ENCODE measurements at regions not wholly inside any gene's neighbourhood (a gene's known extent, or its start where the extent isn't known, plus 50 kb on each side); places are given as distances from the start of the nearest gene placed in this dataset.

- DNase-seq: no peak
- Mint-ChIP-seq H3K27me3 (peaks cover 3% of the 10 kb centered on the region), H3K4me1 (no peaks in the 10 kb centered on the region), H3K9me3 (ENCODE audit: low read depth) (no peaks in the 10 kb centered on the region), H3K27ac (no peak overlapping the region), H3K4me3 (no peak overlapping the region), H3K36me3 (ENCODE audit: low read depth) (no peaks in the 10 kb centered on the region)
- ChIA-PET CTCF (no interaction called here), POLR2A (no interaction called here)
- no peak for ATAC-seq
- intact Hi-C loops (cut with DNase I, micrococcal nuclease): no loop called here
These were observed 474.0 kb upstream of the GJE1 start for GRCh38 chr6:141658696-141659095.

GRCh38 chr6:141657812-141658211 lies 474.9 kb upstream of the GJE1 start:
- CTCF ChIA-PET: no interaction called here
- Mint-ChIP-seq H3K27me3 (peaks cover 3% of the 10 kb centered on the region), H3K4me3 (no peak overlapping the region), H3K27ac (no peak overlapping the region), H3K36me3 (ENCODE audit: low read depth) (no peaks in the 10 kb centered on the region), H3K9me3 (ENCODE audit: low read depth) (no peaks in the 10 kb centered on the region), H3K4me1 (no peaks in the 10 kb centered on the region)
- DNase-seq (no peak), ATAC-seq (no peak)
- intact Hi-C loops (cut with DNase I, micrococcal nuclease): no loop called here
- POLR2A ChIA-PET: no interaction called here

- DNase-seq: no peak
- POLR2A ChIA-PET: no interaction called here
- Mint-ChIP-seq H3K27me3 (no peaks in the 10 kb centered on the region), H3K9me3 (ENCODE audit: low read depth) (no peaks in the 10 kb centered on the region), H3K4me3 (no peak overlapping the region), H3K27ac (no peak overlapping the region), H3K36me3 (ENCODE audit: low read depth) (no peaks in the 10 kb centered on the region), H3K4me1 (no peaks in the 10 kb centered on the region)
- intact Hi-C loops (cut with DNase I, micrococcal nuclease): no loop called here
- ATAC-seq: no peak
- CTCF ChIA-PET: no interaction called here
These were observed 479.1 kb upstream of the GJE1 start for GRCh38 chr6:141653590-141653989.

GRCh38 chr6:141641951-141642350 lies 490.8 kb upstream of the GJE1 start:
- Mint-ChIP-seq H3K27ac (no peak overlapping the region), H3K27me3 (no peaks in the 10 kb centered on the region), H3K4me1 (no peaks in the 10 kb centered on the region), H3K9me3 (ENCODE audit: low read depth) (no peaks in the 10 kb centered on the region), H3K36me3 (ENCODE audit: low read depth) (no peaks in the 10 kb centered on the region), H3K4me3 (no peak overlapping the region)
- no peak for DNase-seq
- no peak for ATAC-seq
- CTCF ChIA-PET: interaction anchor here (1.2 kb wide), 1 partner anchor 9 kb away, joined by 3 read pairs; no protein-coding TSS in a partner anchor
- intact Hi-C loops (cut with DNase I, micrococcal nuclease): no loop called here
- POLR2A ChIA-PET: no interaction called here

- ChIA-PET CTCF (interaction anchor here (1.2 kb wide), 1 partner anchor 9 kb away, joined by 3 read pairs; no protein-coding TSS in a partner anchor), POLR2A (no interaction called here)
- DNase-seq (no peak), ATAC-seq (no peak)
- Mint-ChIP-seq H3K36me3 (ENCODE audit: low read depth) (no peaks in the 10 kb centered on the region), H3K27me3 (no peaks in the 10 kb centered on the region), H3K27ac (no peak overlapping the region), H3K9me3 (ENCODE audit: low read depth) (no peaks in the 10 kb centered on the region), H3K4me1 (no peaks in the 10 kb centered on the region), H3K4me3 (no peak overlapping the region)
- intact Hi-C loops (cut with DNase I, micrococcal nuclease): no loop called here
These were observed 491.3 kb upstream of the GJE1 start for GRCh38 chr6:141641406-141641805.

- CTCF ChIA-PET: no interaction called here
- intact Hi-C loops (cut with DNase I, micrococcal nuclease): no loop called here
- Mint-ChIP-seq H3K27ac (no peak overlapping the region), H3K27me3 (peaks cover 2% of the 10 kb centered on the region), H3K4me3 (no peak overlapping the region), H3K4me1 (no peaks in the 10 kb centered on the region), H3K36me3 (ENCODE audit: low read depth) (no peaks in the 10 kb centered on the region), H3K9me3 (ENCODE audit: low read depth) (no peaks in the 10 kb centered on the region)
- DNase-seq: no peak
- POLR2A ChIA-PET: no interaction called here
- no peak for ATAC-seq
These were observed 497.1 kb upstream of the GJE1 start for GRCh38 chr6:141635621-141636020.

GRCh38 chr6:141634269-141634668 lies 498.5 kb upstream of the GJE1 start:
- H3K27ac Mint-ChIP-seq: no peak overlapping the region
- no peak for ATAC-seq
- no peak overlapping the region for H3K4me3 Mint-ChIP-seq
- intact Hi-C loops (cut with DNase I, micrococcal nuclease): no loop called here
- no peaks in the 10 kb centered on the region for H3K9me3 Mint-ChIP-seq (ENCODE audit: low read depth)
- ChIA-PET POLR2A (no interaction called here), CTCF (no interaction called here)
- H3K27me3 Mint-ChIP-seq: peaks cover 5% of the 10 kb centered on the region
- no peaks in the 10 kb centered on the region for H3K4me1 Mint-ChIP-seq
- no peak for DNase-seq
- no peaks in the 10 kb centered on the region for H3K36me3 Mint-ChIP-seq (ENCODE audit: low read depth)

- no peak overlapping the region for H3K4me3 Mint-ChIP-seq
- no peaks in the 10 kb centered on the region for H3K36me3 Mint-ChIP-seq (ENCODE audit: low read depth)
- DNase-seq (no peak), ATAC-seq (no peak)
- ChIA-PET POLR2A (no interaction called here), CTCF (no interaction called here)
- no peak overlapping the region for H3K27ac Mint-ChIP-seq
- no peaks in the 10 kb centered on the region for H3K9me3 Mint-ChIP-seq (ENCODE audit: low read depth)
- intact Hi-C loops (cut with DNase I, micrococcal nuclease): no loop called here
- H3K4me1 Mint-ChIP-seq: no peaks in the 10 kb centered on the region
- peaks cover 3% of the 10 kb centered on the region for H3K27me3 Mint-ChIP-seq
These were observed 508.4 kb upstream of the GJE1 start for GRCh38 chr6:141624301-141624700.

GRCh38 chr6:141618180-141618581 lies 514.5 kb upstream of the GJE1 start:
- Mint-ChIP-seq H3K9me3 (ENCODE audit: low read depth) (no peaks in the 10 kb centered on the region), H3K27me3 (no peaks in the 10 kb centered on the region), H3K4me1 (no peaks in the 10 kb centered on the region), H3K27ac (no peak overlapping the region), H3K36me3 (ENCODE audit: low read depth) (no peaks in the 10 kb centered on the region), H3K4me3 (no peak overlapping the region)
- no peak for DNase-seq
- ChIA-PET CTCF (no interaction called here), POLR2A (no interaction called here)
- ATAC-seq: no peak
- intact Hi-C loops (cut with DNase I, micrococcal nuclease): no loop called here

GRCh38 chr6:141610741-141611140 lies 522.0 kb upstream of the GJE1 start:
- H3K27ac Mint-ChIP-seq: no peak overlapping the region
- H3K36me3 Mint-ChIP-seq (ENCODE audit: low read depth): no peaks in the 10 kb centered on the region
- DNase-seq (no peak), ATAC-seq (no peak)
- ChIA-PET POLR2A (no interaction called here), CTCF (interaction anchor here (1.1 to 1.3 kb wide), 2 partner anchors 8 to 49 kb away, joined by 3 to 4 read pairs; no protein-coding TSS in a partner anchor)
- H3K4me1 Mint-ChIP-seq: no peaks in the 10 kb centered on the region
- H3K4me3 Mint-ChIP-seq: no peak overlapping the region
- peaks cover 10% of the 10 kb centered on the region for H3K9me3 Mint-ChIP-seq (ENCODE audit: low read depth)
- H3K27me3 Mint-ChIP-seq: peaks cover 5% of the 10 kb centered on the region
- intact Hi-C loops (cut with DNase I, micrococcal nuclease): no loop called here

- ChIA-PET POLR2A (no interaction called here), CTCF (interaction anchor here (0.6 to 1.2 kb wide), 3 partner anchors 18 to 1744 kb away, joined by 3 to 4 read pairs (median 3); no protein-coding TSS in a partner anchor)
- Mint-ChIP-seq H3K36me3 (ENCODE audit: low read depth) (no peaks in the 10 kb centered on the region), H3K27me3 (peaks cover 5% of the 10 kb centered on the region), H3K4me1 (no peaks in the 10 kb centered on the region), H3K27ac (no peak overlapping the region), H3K4me3 (no peak overlapping the region), H3K9me3 (ENCODE audit: low read depth) (peaks cover 10% of the 10 kb centered on the region)
- DNase-seq (no peak), ATAC-seq (no peak)
- intact Hi-C loops (cut with DNase I, micrococcal nuclease): no loop called here
These were observed 524.8 kb upstream of the GJE1 start for GRCh38 chr6:141607956-141608355.

- POLR2A ChIA-PET: interaction anchor here (0.7 kb wide), 1 partner anchor 11 kb away, joined by 3 read pairs; no protein-coding TSS in a partner anchor
- CTCF ChIA-PET: no interaction called here
- Mint-ChIP-seq H3K36me3 (ENCODE audit: low read depth) (no peaks in the 10 kb centered on the region), H3K4me3 (no peak overlapping the region), H3K27ac (no peak overlapping the region), H3K9me3 (ENCODE audit: low read depth) (peaks cover 2% of the 10 kb centered on the region), H3K27me3 (no peaks in the 10 kb centered on the region), H3K4me1 (no peaks in the 10 kb centered on the region)
- ATAC-seq (no peak), DNase-seq (no peak)
- intact Hi-C loops (cut with DNase I, micrococcal nuclease): no loop called here
These were observed 534.2 kb upstream of the GJE1 start for GRCh38 chr6:141598487-141598886.

- no peaks in the 10 kb centered on the region for H3K4me1 Mint-ChIP-seq
- ATAC-seq (no peak), DNase-seq (no peak)
- H3K4me3 Mint-ChIP-seq: no peak overlapping the region
- H3K27ac Mint-ChIP-seq: no peak overlapping the region
- POLR2A ChIA-PET: no interaction called here
- H3K9me3 Mint-ChIP-seq (ENCODE audit: low read depth): no peaks in the 10 kb centered on the region
- CTCF ChIA-PET: no interaction called here
- H3K27me3 Mint-ChIP-seq: no peaks in the 10 kb centered on the region
- intact Hi-C loops (cut with DNase I, micrococcal nuclease): no loop called here
- no peaks in the 10 kb centered on the region for H3K36me3 Mint-ChIP-seq (ENCODE audit: low read depth)
These were observed 537.9 kb upstream of the GJE1 start for GRCh38 chr6:141594874-141595273.
